SKM-1 (cell line): ENCODE measurements at regions not wholly inside any gene's neighbourhood (a gene's known extent, or its start where the extent isn't known, plus 50 kb on each side); places are given as distances from the start of the nearest gene placed in this dataset.

Source experiments
- DNase-seq: peaks from one replicate; lab custom pipeline; 2025; ENCODE audit not compliant: unreplicated experiment; lab: John Stamatoyannopoulos, UW

DNA sequence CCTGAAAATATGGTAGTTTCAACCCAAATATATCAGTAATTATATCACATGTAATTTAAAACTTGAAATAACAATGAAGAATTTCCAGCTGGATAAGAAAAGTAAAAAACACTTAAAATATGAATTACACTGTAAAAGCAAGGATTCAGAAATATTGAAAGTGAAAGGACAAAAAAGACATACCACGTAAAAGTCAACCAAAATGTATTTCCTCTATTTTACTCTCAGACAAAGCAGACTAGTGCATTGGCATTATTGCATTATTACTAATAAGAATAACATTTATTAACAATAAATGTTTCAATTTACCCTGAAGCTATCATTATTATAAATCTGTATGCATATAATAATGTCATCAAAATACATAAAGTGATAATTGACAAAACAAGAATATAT is 445.1 kb upstream of the TRIB2 start:
- no peak for DNase-seq

GRCh38 chr2:12273111-12273510 is 443.6 kb upstream of the TRIB2 start:
- no peak for DNase-seq

- DNase-seq, result no peak
These were observed 442.1 kb upstream of the TRIB2 start for GRCh38 chr2:12274591-12274990.

GRCh38 chr2:12277241-12278034 is 439.3 kb upstream of the TRIB2 start:
- DNase-seq, result no peak

- no peak for DNase-seq
These were observed 438.5 kb upstream of the TRIB2 start for GRCh38 chr2:12278217-12278750.

GRCh38 chr2:12282780-12283695 is 433.7 kb upstream of the TRIB2 start:
- DNase-seq, result no peak

DNA sequence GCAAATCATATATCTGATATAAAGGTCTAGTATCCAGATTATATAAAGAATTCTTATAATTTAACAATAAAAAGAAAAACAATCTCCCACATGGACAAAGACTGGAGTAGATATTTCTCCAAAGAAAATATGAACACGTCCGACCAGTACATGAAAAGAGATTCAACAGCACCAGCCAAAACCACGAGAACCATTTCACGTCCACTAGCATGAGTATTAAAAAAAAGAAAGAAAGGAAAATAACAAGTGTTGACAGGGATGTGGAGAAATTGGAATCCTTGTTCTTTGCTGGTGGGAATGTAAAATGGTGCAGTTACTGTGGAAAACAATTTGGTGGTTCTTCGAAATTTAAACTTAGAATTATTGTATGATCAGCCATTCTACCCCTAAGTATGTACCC is 432.7 kb upstream of the TRIB2 start:
- DNase-seq, result no peak

DNA sequence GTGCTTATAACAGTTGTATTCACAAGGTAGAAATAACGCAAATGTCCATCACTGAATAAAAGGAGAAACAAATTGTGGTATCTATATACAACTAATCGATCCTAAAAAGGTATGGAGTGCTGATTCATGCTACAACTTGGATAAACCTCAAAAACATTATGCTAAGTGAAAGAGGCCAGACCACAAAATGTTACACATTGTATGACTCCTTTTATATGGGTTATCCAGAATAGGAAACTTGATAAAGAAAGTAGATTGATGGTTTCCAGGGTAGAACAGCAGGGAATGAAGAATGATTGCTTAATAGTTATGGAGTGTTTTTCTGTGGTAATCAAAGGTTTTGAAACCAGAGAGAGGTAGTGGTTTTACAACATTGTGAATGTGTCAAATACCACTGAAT is 432.2 kb upstream of the TRIB2 start:
- DNase-seq, result no peak

DNA sequence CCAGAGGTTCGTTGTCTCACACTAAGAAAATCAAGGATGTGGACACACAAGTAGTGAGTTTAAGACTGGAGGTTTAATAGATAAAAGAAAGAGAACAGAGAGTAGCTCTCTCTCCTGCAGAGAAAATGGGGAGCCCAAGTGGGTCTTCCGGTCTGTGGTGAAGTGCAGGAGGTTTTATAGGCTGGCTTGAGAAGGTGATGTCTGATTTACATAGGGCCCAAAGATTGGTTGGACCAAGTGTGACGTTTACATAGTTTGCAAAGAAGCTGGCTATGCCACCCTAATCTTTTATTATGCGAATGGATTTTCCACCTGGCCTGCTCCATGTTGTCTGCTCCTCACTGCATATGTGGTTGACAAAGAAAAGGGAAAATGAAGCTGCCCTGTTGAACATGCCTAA is 430.4 kb upstream of the TRIB2 start:
- no peak for DNase-seq

- DNase-seq, result no peak
These were observed 429.4 kb upstream of the TRIB2 start for GRCh38 chr2:12287220-12287751.

GRCh38 chr2:12288048-12288447 is 428.7 kb upstream of the TRIB2 start:
- no peak for DNase-seq

DNA sequence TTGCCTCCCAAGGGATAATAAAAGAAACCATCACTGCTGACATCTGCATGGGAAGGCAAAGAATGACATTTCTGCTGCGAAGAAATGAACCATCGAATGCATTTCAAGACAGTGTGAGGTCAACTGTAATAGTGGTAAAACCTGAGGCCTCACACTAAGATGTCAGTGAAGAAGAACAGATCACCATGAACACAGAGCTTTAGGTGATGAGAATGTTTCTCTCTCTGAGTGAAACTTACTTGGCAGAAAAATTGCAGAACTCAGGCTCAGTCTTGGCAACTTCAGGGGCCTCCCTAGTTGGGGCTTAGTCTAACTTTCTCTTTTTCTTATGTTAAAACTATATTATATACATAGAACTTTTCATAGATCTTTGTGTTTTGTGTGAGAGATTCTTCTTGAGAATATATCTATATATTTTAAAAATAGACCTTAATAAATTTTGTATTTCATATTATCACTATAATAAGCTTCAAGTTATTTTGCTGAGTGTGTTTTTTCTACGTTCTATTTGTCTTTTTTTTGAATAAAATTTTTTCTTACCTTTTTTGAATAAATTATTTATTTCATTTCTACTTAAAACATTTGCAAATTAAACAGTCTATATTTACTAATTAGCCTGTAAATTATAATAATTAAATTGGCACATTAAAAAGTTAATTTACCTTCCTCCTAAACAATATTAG is 427.5 kb upstream of the TRIB2 start:
- no peak for DNase-seq

DNA sequence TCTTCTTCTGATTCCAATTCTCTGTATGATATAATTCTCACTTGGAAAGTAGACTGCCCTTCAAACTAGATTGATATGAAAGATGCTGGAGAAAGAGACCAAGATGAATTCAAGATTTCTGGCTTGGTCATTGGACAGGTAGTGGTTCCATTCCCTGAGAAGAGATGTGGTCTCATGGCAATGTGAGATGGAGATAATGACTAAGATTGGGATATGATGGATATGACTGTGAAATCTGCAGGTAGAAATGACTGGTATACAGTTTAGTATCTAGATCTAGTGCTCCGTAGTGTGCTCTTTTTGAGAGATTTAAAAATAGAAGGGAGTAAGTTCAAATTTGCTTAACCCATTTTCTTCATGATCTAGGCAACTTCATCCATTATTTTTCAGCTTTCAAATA is 425.4 kb upstream of the TRIB2 start:
- DNase-seq, result no peak

GRCh38 chr2:12293874-12294273 is 422.9 kb upstream of the TRIB2 start:
- no peak for DNase-seq

- no peak for DNase-seq
These were observed 420.7 kb upstream of the TRIB2 start for GRCh38 chr2:12295856-12296519.

- DNase-seq, result no peak
These were observed 419.8 kb upstream of the TRIB2 start for GRCh38 chr2:12296915-12297314.

DNA sequence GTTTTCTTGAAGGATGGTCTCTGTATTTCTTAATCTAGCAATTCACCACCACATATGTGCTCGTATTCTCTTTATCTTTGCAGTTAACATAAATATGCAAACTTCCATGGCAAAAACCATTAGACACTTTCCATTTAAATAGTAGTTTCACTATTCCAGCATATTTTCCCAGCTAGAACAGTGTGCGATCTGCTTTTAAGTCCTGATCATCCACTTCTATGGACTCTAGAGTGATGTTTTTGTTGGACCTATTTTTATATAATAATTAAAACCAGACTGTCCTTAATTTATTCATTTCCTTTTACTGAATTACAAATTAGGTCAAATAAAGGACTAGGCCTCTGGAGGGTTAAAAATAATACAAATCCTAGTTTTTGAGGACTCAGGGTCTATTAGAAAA is 418.4 kb upstream of the TRIB2 start:
- no peak for DNase-seq

GRCh38 chr2:12299431-12299830 is 417.3 kb upstream of the TRIB2 start:
- DNase-seq, result no peak

- no peak for DNase-seq
These were observed 416.6 kb upstream of the TRIB2 start for GRCh38 chr2:12300019-12300602.

GRCh38 chr2:12300927-12301326 is 415.8 kb upstream of the TRIB2 start:
- DNase-seq, result no peak
